Neural cell (in vitro differentiated cells): ENCODE measurements at regions not wholly inside any gene's neighbourhood (a gene's known extent, or its start where the extent isn't known, plus 50 kb on each side); places are given as distances from the start of the nearest gene placed in this dataset.

ENCODE experiments used
- H2AFZ ChIP-seq: fragments of 200-600, 300-800 bp; sonication (generic), shearing (Covaris generic); 2 replicates; pipeline ENCODE4 v1.6.0; 2014; ENCODE audit warnings: low read depth, mild to moderate bottlenecking, antibody characterized with exemption, low read length, moderate library complexity
- H3F3A ChIP-seq: fragments of 200-600 bp; shearing (Covaris generic); 2 replicates; pipeline ENCODE4 v1.6.1; 2016; ENCODE audit warnings: mild to moderate bottlenecking, moderate library complexity, mixed read lengths, antibody characterized with exemption, low read length; ENCODE audit not compliant: insufficient read depth, poor library complexity, severe bottlenecking
- H3K27ac ChIP-seq: fragments of 200-600, 300-800 bp; sonication (generic), shearing (Covaris generic); 2 replicates; pipeline ENCODE4 v1.5.1; 2014; ENCODE audit warnings: mild to moderate bottlenecking, low read length, moderate library complexity
- H3K27me3 ChIP-seq: fragments of 300-800, 200-600 bp; sonication (generic), shearing (Covaris generic); 2 replicates; pipeline ENCODE4 v1.6.0; 2014; ENCODE audit warnings: mild to moderate bottlenecking, low read depth, low read length, moderate library complexity; ENCODE audit not compliant: insufficient read depth
- H3K36me3 ChIP-seq: fragments of 300-800, 200-600 bp; sonication (generic), shearing (Covaris generic); 2 replicates; pipeline ENCODE4 v1.5.1; 2014; ENCODE audit warnings: mild to moderate bottlenecking, antibody characterized with exemption, low read length, moderate library complexity; ENCODE audit not compliant: insufficient read depth
- H3K4me2 ChIP-seq: fragments of 300-800, 200-600 bp; sonication (generic), shearing (Covaris generic); 2 replicates; pipeline ENCODE4 v1.6.0; 2014; ENCODE audit warnings: mild to moderate bottlenecking, low read length
- H3K4me3 ChIP-seq: fragments of 300-800, 200-600 bp; sonication (generic), shearing (Covaris generic); 2 replicates; pipeline ENCODE4 v1.5.1; 2014; ENCODE audit warnings: mild to moderate bottlenecking, low read length, moderate library complexity
- H3K79me2 ChIP-seq: fragments of 200-600 bp; shearing (Covaris generic); replicated peaks from 2 replicates; pipeline ENCODE4 v1.6.0; 2014; ENCODE audit warnings: mild to moderate bottlenecking, low read length, moderate library complexity; ENCODE audit not compliant: insufficient read depth
- H3K9ac ChIP-seq: fragments of 300-800, 200-600 bp; sonication (generic), shearing (Covaris generic); 2 replicates; pipeline ENCODE4 v1.6.1; 2016; ENCODE audit warnings: mild to moderate bottlenecking, low read length, mixed read lengths
- H3K9me2 ChIP-seq: fragments of 200-600 bp; shearing (Covaris generic); 2 replicates; pipeline ENCODE4 v1.6.1; 2016; ENCODE audit warnings: mild to moderate bottlenecking, low read length, mixed read lengths; ENCODE audit not compliant: insufficient read depth
- H3K9me3 ChIP-seq: fragments of 200-600, 300-800 bp; sonication (generic), shearing (Covaris generic); 2 replicates; pipeline ENCODE4 v1.6.1; 2016; ENCODE audit warnings: mild to moderate bottlenecking, mixed run types, low read length, moderate library complexity, mixed read lengths
- H4K20me1 ChIP-seq: fragments of 200-600 bp; shearing (Covaris generic); 2 replicates; pipeline ENCODE4 v1.6.1; 2016; ENCODE audit warnings: mild to moderate bottlenecking, mixed run types; ENCODE audit not compliant: insufficient read depth
- EP300 ChIP-seq: fragments of 450-650 bp; conservative IDR thresholded peaks from 2 replicates; pipeline ENCODE4 v1.6.1; 2014; ENCODE audit warnings: antibody characterized with exemption, mild to moderate bottlenecking, moderate library complexity; ENCODE audit not compliant: poor library complexity, severe bottlenecking
- EZH2 ChIP-seq: fragments of 200-600, 300-800 bp; shearing (Covaris generic), sonication (generic); IDR thresholded peaks from 2 replicates; pipeline ENCODE4 v1.6.1; 2014; ENCODE audit warnings: antibody characterized with exemption, low read length, borderline replicate concordance, mild to moderate bottlenecking; ENCODE audit not compliant: insufficient read depth, poor library complexity, severe bottlenecking
- MXI1 ChIP-seq: fragments of 450-650 bp; conservative IDR thresholded peaks from 2 replicates; pipeline ENCODE4 v1.6.1; 2014; ENCODE audit warnings: antibody characterized with exemption, mild to moderate bottlenecking; ENCODE audit not compliant: poor library complexity, severe bottlenecking
- POLR2AphosphoS5 ChIP-seq: IDR thresholded peaks from 2 replicates; pipeline ENCODE4 v1.6.1; 2012
- RAD21 ChIP-seq: fragments of 450-650 bp; conservative IDR thresholded peaks from 2 replicates; pipeline ENCODE4 v1.6.1; 2014; ENCODE audit warnings: antibody characterized with exemption, mild to moderate bottlenecking, moderate library complexity
- SMC3 ChIP-seq: fragments of 450-650 bp; conservative IDR thresholded peaks from 2 replicates; pipeline ENCODE4 v1.6.1; 2014; ENCODE audit warnings: antibody characterized with exemption, mild to moderate bottlenecking, moderate library complexity; ENCODE audit not compliant: poor library complexity
- TAF1 ChIP-seq: IDR thresholded peaks from 2 replicates; pipeline ENCODE4 v1.6.1; 2012; ENCODE audit warnings: low read depth
- TF ChIP-seq, protein P1 (sequence below): IDR thresholded peaks from 2 replicates; pipeline ENCODE4 v1.6.1; 2012; ENCODE audit warnings: borderline replicate concordance
- TF ChIP-seq, protein P2 (sequence below): fragments of 450-650 bp; IDR thresholded peaks from 2 replicates; pipeline ENCODE4 v1.5.1; 2014; ENCODE audit warnings: antibody characterized with exemption, mild to moderate bottlenecking, moderate library complexity; ENCODE audit not compliant: poor library complexity, severe bottlenecking

- no peaks in the 10 kb centered on the region for H3K9me3 ChIP-seq
- H3K4me3 ChIP-seq = no peak overlapping the region
- H4K20me1 ChIP-seq = no peaks in the 10 kb centered on the region
- H3K27ac ChIP-seq = no peak overlapping the region
- no peak overlapping the region for H3K9ac ChIP-seq
- H3K9me2 ChIP-seq = no peaks in the 10 kb centered on the region
- H3F3A ChIP-seq = no peaks in the 10 kb centered on the region
- TF ChIP-seq EP300 = no peak
- no peak for TF ChIP-seq MXI1
- TF ChIP-seq, protein P1, sequence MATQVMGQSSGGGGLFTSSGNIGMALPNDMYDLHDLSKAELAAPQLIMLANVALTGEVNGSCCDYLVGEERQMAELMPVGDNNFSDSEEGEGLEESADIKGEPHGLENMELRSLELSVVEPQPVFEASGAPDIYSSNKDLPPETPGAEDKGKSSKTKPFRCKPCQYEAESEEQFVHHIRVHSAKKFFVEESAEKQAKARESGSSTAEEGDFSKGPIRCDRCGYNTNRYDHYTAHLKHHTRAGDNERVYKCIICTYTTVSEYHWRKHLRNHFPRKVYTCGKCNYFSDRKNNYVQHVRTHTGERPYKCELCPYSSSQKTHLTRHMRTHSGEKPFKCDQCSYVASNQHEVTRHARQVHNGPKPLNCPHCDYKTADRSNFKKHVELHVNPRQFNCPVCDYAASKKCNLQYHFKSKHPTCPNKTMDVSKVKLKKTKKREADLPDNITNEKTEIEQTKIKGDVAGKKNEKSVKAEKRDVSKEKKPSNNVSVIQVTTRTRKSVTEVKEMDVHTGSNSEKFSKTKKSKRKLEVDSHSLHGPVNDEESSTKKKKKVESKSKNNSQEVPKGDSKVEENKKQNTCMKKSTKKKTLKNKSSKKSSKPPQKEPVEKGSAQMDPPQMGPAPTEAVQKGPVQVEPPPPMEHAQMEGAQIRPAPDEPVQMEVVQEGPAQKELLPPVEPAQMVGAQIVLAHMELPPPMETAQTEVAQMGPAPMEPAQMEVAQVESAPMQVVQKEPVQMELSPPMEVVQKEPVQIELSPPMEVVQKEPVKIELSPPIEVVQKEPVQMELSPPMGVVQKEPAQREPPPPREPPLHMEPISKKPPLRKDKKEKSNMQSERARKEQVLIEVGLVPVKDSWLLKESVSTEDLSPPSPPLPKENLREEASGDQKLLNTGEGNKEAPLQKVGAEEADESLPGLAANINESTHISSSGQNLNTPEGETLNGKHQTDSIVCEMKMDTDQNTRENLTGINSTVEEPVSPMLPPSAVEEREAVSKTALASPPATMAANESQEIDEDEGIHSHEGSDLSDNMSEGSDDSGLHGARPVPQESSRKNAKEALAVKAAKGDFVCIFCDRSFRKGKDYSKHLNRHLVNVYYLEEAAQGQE = no peak
- TF ChIP-seq SMC3 = no peak
- no peak for TF ChIP-seq TAF1
- TF ChIP-seq, protein P2, sequence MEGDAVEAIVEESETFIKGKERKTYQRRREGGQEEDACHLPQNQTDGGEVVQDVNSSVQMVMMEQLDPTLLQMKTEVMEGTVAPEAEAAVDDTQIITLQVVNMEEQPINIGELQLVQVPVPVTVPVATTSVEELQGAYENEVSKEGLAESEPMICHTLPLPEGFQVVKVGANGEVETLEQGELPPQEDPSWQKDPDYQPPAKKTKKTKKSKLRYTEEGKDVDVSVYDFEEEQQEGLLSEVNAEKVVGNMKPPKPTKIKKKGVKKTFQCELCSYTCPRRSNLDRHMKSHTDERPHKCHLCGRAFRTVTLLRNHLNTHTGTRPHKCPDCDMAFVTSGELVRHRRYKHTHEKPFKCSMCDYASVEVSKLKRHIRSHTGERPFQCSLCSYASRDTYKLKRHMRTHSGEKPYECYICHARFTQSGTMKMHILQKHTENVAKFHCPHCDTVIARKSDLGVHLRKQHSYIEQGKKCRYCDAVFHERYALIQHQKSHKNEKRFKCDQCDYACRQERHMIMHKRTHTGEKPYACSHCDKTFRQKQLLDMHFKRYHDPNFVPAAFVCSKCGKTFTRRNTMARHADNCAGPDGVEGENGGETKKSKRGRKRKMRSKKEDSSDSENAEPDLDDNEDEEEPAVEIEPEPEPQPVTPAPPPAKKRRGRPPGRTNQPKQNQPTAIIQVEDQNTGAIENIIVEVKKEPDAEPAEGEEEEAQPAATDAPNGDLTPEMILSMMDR = no peak
- no peak for TF ChIP-seq EZH2
- TF ChIP-seq RAD21 = no peak
- TF ChIP-seq POLR2AphosphoS5 = no peak
- no peaks in the 10 kb centered on the region for H3K36me3 ChIP-seq
- no peak overlapping the region for H2AFZ ChIP-seq
- H3K27me3 ChIP-seq = no peaks in the 10 kb centered on the region
- H3K79me2 ChIP-seq = no peaks in the 10 kb centered on the region
- no peak overlapping the region for H3K4me2 ChIP-seq
These were observed 1039.2 kb upstream of the MIR17HG start for GRCh38 chr13:90308249-90308648.

DNA sequence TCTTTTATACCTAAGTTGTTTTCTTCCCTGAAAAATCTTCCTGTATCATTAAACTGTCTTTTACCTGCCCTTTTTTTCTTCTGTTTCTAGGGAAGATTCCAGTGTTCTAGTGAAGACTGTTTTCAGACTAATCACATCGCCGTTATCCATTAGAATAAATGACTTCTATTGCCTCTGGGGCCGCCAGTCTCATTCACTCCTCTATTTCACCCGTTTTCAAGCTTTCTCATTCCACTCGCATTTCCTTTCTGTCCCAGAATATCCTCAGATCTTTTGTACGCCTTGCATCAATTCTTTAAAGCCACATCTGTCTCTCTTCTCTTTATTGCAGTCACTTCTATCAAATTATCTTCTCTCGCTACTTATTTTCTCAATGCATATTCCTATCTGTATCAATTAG lies 1035.6 kb upstream of the MIR17HG start:
- Histone ChIP-seq H2AFZ (no peak overlapping the region), H3F3A (no peaks in the 10 kb centered on the region), H3K79me2 (no peaks in the 10 kb centered on the region), H3K9me2 (no peaks in the 10 kb centered on the region), H3K9me3 (no peaks in the 10 kb centered on the region), H3K9ac (no peak overlapping the region), H3K4me3 (no peak overlapping the region), H3K27ac (no peak overlapping the region), H3K36me3 (no peaks in the 10 kb centered on the region), H4K20me1 (no peaks in the 10 kb centered on the region), H3K4me2 (no peak overlapping the region), H3K27me3 (no peaks in the 10 kb centered on the region)
- TF ChIP-seq EZH2 (no peak), EP300 (no peak), SMC3 (no peak), POLR2AphosphoS5 (no peak), MXI1 (no peak), RAD21 (no peak), TAF1 (no peak)
- TF ChIP-seq, protein P2 = no peak
- TF ChIP-seq, protein P1 = no peak
